ENCODE measurements at regions not wholly inside any gene's neighbourhood (a gene's known extent, or its start where the extent isn't known, plus 50 kb on each side); places are given as distances from the start of the nearest gene placed in this dataset.

DNA sequence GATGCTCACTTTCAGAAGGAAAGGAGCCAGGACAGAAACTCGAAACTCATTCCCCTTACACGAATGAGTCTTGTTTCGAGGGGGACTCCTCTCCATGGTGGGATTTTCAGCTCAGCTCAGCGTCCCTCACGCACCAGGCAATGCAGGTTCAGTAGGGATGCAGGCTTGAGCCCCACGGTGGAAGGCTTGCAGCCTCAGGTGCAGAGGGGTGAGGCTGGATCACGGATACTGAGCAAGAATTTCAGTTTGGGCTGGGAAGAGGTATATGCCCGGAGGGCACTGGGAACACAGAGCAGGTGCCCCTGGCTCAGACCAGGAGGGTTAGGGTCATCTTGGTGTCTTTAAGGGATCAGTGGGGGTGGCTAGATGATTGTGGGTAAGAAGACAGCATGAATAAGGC lies 344.9 kb upstream of the TNRC6C start:
- DNase-seq (ENCODE audit: low read depth) (no peak), FAIRE-seq (no peak)
- H3K27me3 ChIP-seq (ENCODE audit: control insufficient read depth, insufficient read depth, low read length) = no peaks in the 10 kb centered on the region
- TF ChIP-seq CTCF (IDR thresholded peaks at IDR 0.05; ENCODE audit: insufficient read depth, low read length, severe bottlenecking) = no peak
- H3K36me3 ChIP-seq (ENCODE audit: control insufficient read depth, insufficient read depth, low read length) = no peaks in the 10 kb centered on the region
- H3K4me3 ChIP-seq (ENCODE audit: low read depth, low read length) = no peak overlapping the region

DNA sequence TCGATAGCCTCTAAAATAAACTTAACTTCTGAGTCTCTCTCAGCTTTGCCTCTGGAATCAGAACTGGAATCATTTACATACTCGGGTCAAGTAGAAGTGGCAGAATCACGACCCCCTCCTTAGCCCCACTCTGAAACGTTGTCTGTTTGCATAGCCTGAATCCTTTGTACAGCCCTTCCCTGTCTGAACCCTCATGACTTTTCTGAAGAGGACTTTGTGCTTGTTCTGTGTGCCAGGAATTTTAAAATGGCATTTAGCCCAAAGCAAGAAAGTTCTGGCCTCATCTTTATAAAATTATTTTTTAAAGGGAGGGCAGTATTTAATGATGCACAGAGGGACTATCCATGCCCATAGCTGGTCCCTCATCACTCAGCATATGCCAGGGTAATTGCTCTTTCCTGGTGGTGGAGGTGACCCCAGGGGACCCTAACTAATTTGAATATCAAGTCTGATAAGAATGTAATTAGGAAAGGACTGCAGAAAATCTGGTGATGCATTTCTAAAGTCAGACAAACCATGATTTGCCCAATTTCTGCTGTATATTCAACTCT lies 342.7 kb upstream of the TNRC6C start:
- Histone ChIP-seq H3K4me3 (ENCODE audit: low read depth, low read length) (no peak overlapping the region), H3K36me3 (ENCODE audit: control insufficient read depth, insufficient read depth, low read length) (no peaks in the 10 kb centered on the region), H3K27me3 (ENCODE audit: control insufficient read depth, insufficient read depth, low read length) (no peaks in the 10 kb centered on the region)
- FAIRE-seq (no peak), DNase-seq (ENCODE audit: low read depth) (no peak)
- no peak for TF ChIP-seq CTCF (IDR thresholded peaks at IDR 0.05; ENCODE audit: insufficient read depth, low read length, severe bottlenecking)

GRCh38 chr17:77616254-77616731 lies 342.2 kb upstream of the TNRC6C start:
- Histone ChIP-seq H3K4me3 (ENCODE audit: low read depth, low read length) (no peak overlapping the region), H3K27me3 (ENCODE audit: control insufficient read depth, insufficient read depth, low read length) (no peaks in the 10 kb centered on the region), H3K36me3 (ENCODE audit: control insufficient read depth, insufficient read depth, low read length) (no peaks in the 10 kb centered on the region)
- FAIRE-seq = no peak
- DNase-seq (ENCODE audit: low read depth) = peak; percentile 86
- no peak for TF ChIP-seq CTCF (IDR thresholded peaks at IDR 0.05; ENCODE audit: insufficient read depth, low read length, severe bottlenecking)

DNA sequence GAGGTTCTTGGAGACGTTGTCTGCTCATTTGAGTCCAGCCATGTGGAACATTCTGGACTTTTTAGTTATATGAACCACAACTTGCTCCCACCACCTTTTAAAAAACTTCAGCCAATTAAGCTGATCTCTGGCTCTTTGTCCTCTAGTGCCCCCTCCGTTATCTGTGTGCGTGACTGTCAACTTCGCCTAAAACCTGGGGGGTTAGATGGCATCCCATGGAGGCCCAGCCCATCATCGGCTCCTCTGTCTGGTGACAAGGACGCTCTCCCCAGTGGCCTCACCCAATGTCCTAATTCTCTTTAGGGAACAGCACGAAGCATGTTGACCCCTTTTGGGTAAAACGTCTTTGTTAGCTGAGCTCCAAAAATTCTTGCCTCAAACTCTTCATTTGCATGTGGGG lies 341.0 kb upstream of the TNRC6C start:
- no peaks in the 10 kb centered on the region for H3K27me3 ChIP-seq (ENCODE audit: control insufficient read depth, insufficient read depth, low read length)
- no peak for FAIRE-seq
- H3K4me3 ChIP-seq (ENCODE audit: low read depth, low read length) = no peak overlapping the region
- no peaks in the 10 kb centered on the region for H3K36me3 ChIP-seq (ENCODE audit: control insufficient read depth, insufficient read depth, low read length)
- TF ChIP-seq CTCF (IDR thresholded peaks at IDR 0.05; ENCODE audit: insufficient read depth, low read length, severe bottlenecking) = no peak
- no peak for DNase-seq (ENCODE audit: low read depth)

DNA sequence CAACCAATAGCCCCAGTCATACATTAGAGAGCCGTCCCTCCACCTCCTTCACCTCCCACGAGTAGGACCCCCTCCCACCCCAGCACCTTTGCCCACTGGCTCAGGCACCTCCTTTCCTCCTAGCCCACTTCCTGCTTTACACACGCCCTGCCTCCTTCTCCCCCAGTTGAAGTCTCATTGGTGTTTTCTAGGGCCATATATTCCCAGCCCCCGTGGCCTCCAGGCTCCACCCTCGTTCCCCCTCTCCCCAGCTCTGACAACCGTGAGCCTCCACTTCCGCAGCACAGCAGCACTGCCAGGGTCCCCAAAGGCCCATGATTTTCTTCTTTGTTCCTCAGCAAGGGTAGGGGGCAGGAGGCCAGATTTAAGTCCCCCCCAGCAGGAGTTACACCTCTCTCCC lies 340.3 kb upstream of the TNRC6C start:
- no peak overlapping the region for H3K4me3 ChIP-seq (ENCODE audit: low read depth, low read length)
- DNase-seq (ENCODE audit: low read depth) (no peak), FAIRE-seq (peak; percentile 28)
- no peaks in the 10 kb centered on the region for H3K36me3 ChIP-seq (ENCODE audit: control insufficient read depth, insufficient read depth, low read length)
- TF ChIP-seq CTCF (IDR thresholded peaks at IDR 0.05; ENCODE audit: insufficient read depth, low read length, severe bottlenecking) = no peak
- no peaks in the 10 kb centered on the region for H3K27me3 ChIP-seq (ENCODE audit: control insufficient read depth, insufficient read depth, low read length)

GRCh38 chr17:77618731-77619130 lies 339.8 kb upstream of the TNRC6C start:
- TF ChIP-seq CTCF (IDR thresholded peaks at IDR 0.05; ENCODE audit: insufficient read depth, low read length, severe bottlenecking) = no peak
- Histone ChIP-seq H3K27me3 (ENCODE audit: control insufficient read depth, insufficient read depth, low read length) (no peaks in the 10 kb centered on the region), H3K4me3 (ENCODE audit: low read depth, low read length) (no peak overlapping the region), H3K36me3 (ENCODE audit: control insufficient read depth, insufficient read depth, low read length) (no peaks in the 10 kb centered on the region)
- DNase-seq (ENCODE audit: low read depth) (no peak), FAIRE-seq (peak; percentile 50)

All from bronchial epithelial cell (primary cell).